ENCODE measurements at regions not wholly inside any gene's neighbourhood (a gene's known extent, or its start where the extent isn't known, plus 50 kb on each side); places are given as distances from the start of the nearest gene placed in this dataset.

GRCh38 chr2:139773720-139774277, 993.6 kb upstream of the NXPH2 start:
- no peaks in the 10 kb centered on the region for H3K79me2 ChIP-seq (ENCODE audit: low read length)
- no peaks in the 10 kb centered on the region for H3K9me3 ChIP-seq (ENCODE audit: low read length)
- H3K4me1 ChIP-seq (ENCODE audit: insufficient read depth, low read length), result peaks cover 17% of the 10 kb centered on the region
- no peaks in the 10 kb centered on the region for H3K27me3 ChIP-seq (ENCODE audit: low read length)
- H3K27ac ChIP-seq (ENCODE audit: low read length), result peak overlapping the region; percentile 33; the same call in 1 of the 2 replicates
- H3K4me3 ChIP-seq (ENCODE audit: low read length), result no peak overlapping the region
- peak overlapping the region; percentile 9; the same call in 1 of the 2 replicates for H3K4me2 ChIP-seq (ENCODE audit: low read length)
- H3F3A ChIP-seq (ENCODE audit: low read length, unreplicated experiment), result no peaks in the 10 kb centered on the region
- no peaks in the 10 kb centered on the region for H3K9me2 ChIP-seq (replicated peaks; ENCODE audit: low read length)
- CTCF ChIA-PET, result no interaction called here
- no peak overlapping the region for H3K9ac ChIP-seq (ENCODE audit: low read length)
- no TSS peak for BruUV-seq (replicated peaks)
- H3K36me3 ChIP-seq (ENCODE audit: low read depth, low read length), result no peaks in the 10 kb centered on the region
- intact Hi-C loops (cut with micrococcal nuclease), result no loop called here
- H4K20me1 ChIP-seq (ENCODE audit: low read length), result no peaks in the 10 kb centered on the region
- TF ChIP-seq CTCF (conservative IDR thresholded peaks at IDR 0.05; ENCODE audit: low read depth, low read length) (no peak), EZH2phosphoT487 (IDR thresholded peaks at IDR 0.05; ENCODE audit: borderline replicate concordance, low read length) (no peak), EZH2 (IDR thresholded peaks at IDR 0.05; ENCODE audit: low read length, unreplicated experiment) (no peak)
- no peak overlapping the region for H2AFZ ChIP-seq (ENCODE audit: low read length)
- ATAC-seq (peak; percentile 77), DNase-seq (peak; percentile 74)
- POLR2A ChIA-PET (ENCODE audit: unreplicated experiment), result no interaction called here

- Histone ChIP-seq H3K9me2 (replicated peaks; ENCODE audit: low read length) (no peaks in the 10 kb centered on the region), H3K4me1 (ENCODE audit: insufficient read depth, low read length) (peaks cover 11% of the 10 kb centered on the region), H3K27ac (ENCODE audit: low read length) (no peak overlapping the region), H3K9me3 (ENCODE audit: low read length) (no peaks in the 10 kb centered on the region), H3K4me3 (ENCODE audit: low read length) (no peak overlapping the region), H4K20me1 (ENCODE audit: low read length) (no peaks in the 10 kb centered on the region), H2AFZ (ENCODE audit: low read length) (no peak overlapping the region), H3K4me2 (ENCODE audit: low read length) (no peak overlapping the region), H3K79me2 (ENCODE audit: low read length) (no peaks in the 10 kb centered on the region), H3K36me3 (ENCODE audit: low read depth, low read length) (no peaks in the 10 kb centered on the region), H3F3A (ENCODE audit: low read length, unreplicated experiment) (no peaks in the 10 kb centered on the region), H3K9ac (ENCODE audit: low read length) (no peak overlapping the region), H3K27me3 (ENCODE audit: low read length) (no peaks in the 10 kb centered on the region)
- intact Hi-C loops (cut with micrococcal nuclease), result no loop called here
- TF ChIP-seq EZH2 (IDR thresholded peaks at IDR 0.05; ENCODE audit: low read length, unreplicated experiment) (no peak), EZH2phosphoT487 (IDR thresholded peaks at IDR 0.05; ENCODE audit: borderline replicate concordance, low read length) (no peak), CTCF (conservative IDR thresholded peaks at IDR 0.05; ENCODE audit: low read depth, low read length) (no peak)
- ATAC-seq, result peak; percentile 67
- DNase-seq, result no peak
- BruUV-seq (replicated peaks), result no TSS peak
- ChIA-PET POLR2A (ENCODE audit: unreplicated experiment) (no interaction called here), CTCF (no interaction called here)
Observed at GRCh38 chr2:139769633-139770032, 989.4 kb upstream of the NXPH2 start.

- no peak overlapping the region for H3K4me2 ChIP-seq (ENCODE audit: low read length)
- no peaks in the 10 kb centered on the region for H3K4me1 ChIP-seq (ENCODE audit: insufficient read depth, low read length)
- H2AFZ ChIP-seq (ENCODE audit: low read length), result no peak overlapping the region
- no peak overlapping the region for H3K9ac ChIP-seq (ENCODE audit: low read length)
- H3K36me3 ChIP-seq (ENCODE audit: low read depth, low read length), result no peaks in the 10 kb centered on the region
- H3K79me2 ChIP-seq (ENCODE audit: low read length), result no peaks in the 10 kb centered on the region
- intact Hi-C loops (cut with micrococcal nuclease), result no loop called here
- H4K20me1 ChIP-seq (ENCODE audit: low read length), result no peaks in the 10 kb centered on the region
- ChIA-PET POLR2A (ENCODE audit: unreplicated experiment) (no interaction called here), CTCF (no interaction called here)
- no peak for ATAC-seq
- H3K27ac ChIP-seq (ENCODE audit: low read length), result no peak overlapping the region
- TF ChIP-seq CTCF (conservative IDR thresholded peaks at IDR 0.05; ENCODE audit: low read depth, low read length) (no peak), EZH2phosphoT487 (IDR thresholded peaks at IDR 0.05; ENCODE audit: borderline replicate concordance, low read length) (no peak), EZH2 (IDR thresholded peaks at IDR 0.05; ENCODE audit: low read length, unreplicated experiment) (no peak)
- no peaks in the 10 kb centered on the region for H3K9me3 ChIP-seq (ENCODE audit: low read length)
- H3K9me2 ChIP-seq (replicated peaks; ENCODE audit: low read length), result no peaks in the 10 kb centered on the region
- DNase-seq, result no peak
- BruUV-seq (replicated peaks), result no TSS peak
- no peaks in the 10 kb centered on the region for H3F3A ChIP-seq (ENCODE audit: low read length, unreplicated experiment)
- no peaks in the 10 kb centered on the region for H3K27me3 ChIP-seq (ENCODE audit: low read length)
- no peak overlapping the region for H3K4me3 ChIP-seq (ENCODE audit: low read length)
Observed at GRCh38 chr2:139763705-139764104, 983.5 kb upstream of the NXPH2 start.
